Parathyroid adenoma (tissue), 2 donors: ENCODE measurements at regions not wholly inside any gene's neighbourhood (a gene's known extent, or its start where the extent isn't known, plus 50 kb on each side); places are given as distances from the start of the nearest gene placed in this dataset.

Experiments
- H2AFZ ChIP-seq: fragments of 300-600 bp; sonication (generic); one replicate; pipeline ENCODE4 v1.7.0; 2017; ENCODE audit warnings: antibody characterized with exemption, mild to moderate bottlenecking
- H3K27ac ChIP-seq: fragments of 300-600 bp; sonication (generic); one replicate; pipeline ENCODE4 v1.7.0; 2017
- H3K27me3 ChIP-seq: fragments of 300-600 bp; sonication (generic); one replicate; pipeline ENCODE4 v1.7.0; 2017; ENCODE audit warnings: low read length; ENCODE audit not compliant: control insufficient read depth, insufficient read depth
- H3K36me3 ChIP-seq: fragments of 300-600 bp; sonication (generic); one replicate; pipeline ENCODE4 v1.7.0; 2017; ENCODE audit warnings: low read length; ENCODE audit not compliant: control insufficient read depth, insufficient read depth
- H3K4me1 ChIP-seq: fragments of 300-600 bp; sonication (generic); one replicate; pipeline ENCODE4 v1.7.0; 2017; ENCODE audit warnings: control low read depth
- H3K4me2 ChIP-seq: fragments of 300-600 bp; sonication (generic); one replicate; pipeline ENCODE4 v1.7.0; 2017; ENCODE audit warnings: low read length
- H3K4me3 ChIP-seq: fragments of 300-600 bp; sonication (generic); one replicate; pipeline ENCODE4 v1.7.0; 2017; ENCODE audit warnings: low read depth, low read length
- H3K79me2 ChIP-seq: fragments of 300-600 bp; sonication (generic); one replicate; pipeline ENCODE4 v1.7.0; 2017; ENCODE audit warnings: control low read depth
- H3K9ac ChIP-seq: fragments of 300-600 bp; sonication (generic); one replicate; pipeline ENCODE4 v1.7.0; 2017; ENCODE audit warnings: mild to moderate bottlenecking
- H3K9me3 ChIP-seq: fragments of 300-600 bp; sonication (generic); one replicate; pipeline ENCODE4 v1.7.0; 2017; ENCODE audit warnings: low read length; ENCODE audit not compliant: control insufficient read depth
- CTCF ChIP-seq: fragments of 300-600 bp; sonication (generic); IDR thresholded peaks from one replicate; pipeline ENCODE4 v1.7.0; 2017; ENCODE audit warnings: antibody characterized with exemption, mild to moderate bottlenecking
- donor health status: primary hyperparathyroidism.

DNA sequence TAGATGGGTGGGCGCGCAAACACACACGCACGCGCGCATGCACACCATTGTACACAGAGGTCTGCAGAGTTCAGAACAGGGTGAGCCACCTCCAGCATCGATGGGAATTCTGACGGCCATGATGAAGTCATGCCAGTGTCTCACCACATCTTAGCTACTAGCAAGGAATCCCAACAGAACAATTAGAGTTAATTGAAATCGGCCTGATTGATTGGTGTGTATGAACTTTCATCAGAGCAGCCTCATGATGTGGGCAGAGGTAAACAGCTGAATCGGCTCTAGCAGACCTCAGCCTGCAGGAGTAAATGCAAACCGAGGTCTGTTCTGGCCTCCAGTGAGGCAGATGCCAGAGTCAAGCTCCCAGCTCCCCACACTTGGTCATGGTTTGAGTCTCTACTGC, 200.6 kb downstream of the CBLN1 start:
- Histone ChIP-seq H3K79me2 (no peaks in the 10 kb centered on the region), H3K9me3 (no peaks in the 10 kb centered on the region), H3K9ac (no peak overlapping the region), H2AFZ (no peak overlapping the region), H3K27ac (no peak overlapping the region), H3K27me3 (no peaks in the 10 kb centered on the region), H3K4me1 (no peaks in the 10 kb centered on the region), H3K4me2 (no peak overlapping the region), H3K36me3 (no peaks in the 10 kb centered on the region), H3K4me3 (no peak overlapping the region)
- TF ChIP-seq CTCF: no peak

GRCh38 chr16:49078571-49078970, 203.1 kb downstream of the CBLN1 start:
- no peaks in the 10 kb centered on the region for H3K27me3 ChIP-seq
- no peaks in the 10 kb centered on the region for H3K9me3 ChIP-seq
- no peak overlapping the region for H2AFZ ChIP-seq
- no peak overlapping the region for H3K4me2 ChIP-seq
- H3K79me2 ChIP-seq: no peaks in the 10 kb centered on the region
- no peak overlapping the region for H3K9ac ChIP-seq
- H3K36me3 ChIP-seq: no peaks in the 10 kb centered on the region
- TF ChIP-seq CTCF: no peak
- H3K27ac ChIP-seq: no peak overlapping the region
- H3K4me3 ChIP-seq: no peak overlapping the region
- H3K4me1 ChIP-seq: no peaks in the 10 kb centered on the region

DNA sequence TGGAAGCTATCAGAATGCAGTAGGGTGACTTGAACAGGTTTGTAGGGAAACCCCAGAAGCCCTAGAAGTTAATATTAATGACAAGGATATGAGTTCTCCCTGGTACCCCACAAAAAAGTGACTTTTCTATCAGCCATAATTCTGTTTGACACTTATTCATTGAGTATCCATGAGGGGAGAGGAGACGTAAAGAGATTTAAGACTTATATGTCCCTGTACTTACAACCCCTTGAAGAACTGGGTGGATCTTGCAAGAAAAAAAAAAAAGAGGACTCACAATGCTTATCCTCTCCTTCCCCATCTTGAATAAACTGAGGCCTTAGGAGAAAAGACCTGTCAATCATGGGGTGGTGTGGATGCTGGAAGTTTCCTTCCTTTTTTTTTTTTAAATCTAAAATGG, 203.5 kb downstream of the CBLN1 start:
- no peaks in the 10 kb centered on the region for H3K79me2 ChIP-seq
- H3K9ac ChIP-seq: no peak overlapping the region
- no peaks in the 10 kb centered on the region for H3K27me3 ChIP-seq
- TF ChIP-seq CTCF: no peak
- H3K4me1 ChIP-seq: no peaks in the 10 kb centered on the region
- H3K4me3 ChIP-seq: no peak overlapping the region
- no peak overlapping the region for H2AFZ ChIP-seq
- no peak overlapping the region for H3K4me2 ChIP-seq
- H3K36me3 ChIP-seq: no peaks in the 10 kb centered on the region
- no peak overlapping the region for H3K27ac ChIP-seq
- no peaks in the 10 kb centered on the region for H3K9me3 ChIP-seq

DNA sequence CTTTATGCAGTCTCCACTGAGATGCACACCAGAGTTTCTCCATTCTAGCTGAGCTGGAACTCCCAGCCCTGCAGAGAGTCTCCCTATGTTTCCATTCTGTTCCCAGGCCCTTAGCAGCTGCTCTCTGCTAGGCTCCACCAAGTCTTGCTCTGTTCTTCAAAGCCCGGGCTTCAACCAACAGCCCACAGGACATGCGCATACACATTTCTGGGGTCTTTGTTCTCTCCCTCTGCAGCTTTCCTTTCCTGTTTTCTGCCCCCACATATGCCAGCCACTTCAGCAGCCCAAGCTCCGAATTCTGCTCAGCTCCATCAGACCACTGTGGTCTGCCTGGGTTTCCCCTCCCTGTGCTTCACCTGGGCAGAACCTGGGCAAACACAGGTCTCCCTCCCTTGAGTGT, 205.9 kb downstream of the CBLN1 start:
- Histone ChIP-seq H3K36me3 (no peaks in the 10 kb centered on the region), H3K27ac (no peak overlapping the region), H3K9me3 (no peaks in the 10 kb centered on the region), H2AFZ (no peak overlapping the region), H3K79me2 (no peaks in the 10 kb centered on the region), H3K9ac (no peak overlapping the region), H3K4me3 (no peak overlapping the region), H3K4me1 (no peaks in the 10 kb centered on the region), H3K4me2 (no peak overlapping the region), H3K27me3 (no peaks in the 10 kb centered on the region)
- no peak for TF ChIP-seq CTCF

DNA sequence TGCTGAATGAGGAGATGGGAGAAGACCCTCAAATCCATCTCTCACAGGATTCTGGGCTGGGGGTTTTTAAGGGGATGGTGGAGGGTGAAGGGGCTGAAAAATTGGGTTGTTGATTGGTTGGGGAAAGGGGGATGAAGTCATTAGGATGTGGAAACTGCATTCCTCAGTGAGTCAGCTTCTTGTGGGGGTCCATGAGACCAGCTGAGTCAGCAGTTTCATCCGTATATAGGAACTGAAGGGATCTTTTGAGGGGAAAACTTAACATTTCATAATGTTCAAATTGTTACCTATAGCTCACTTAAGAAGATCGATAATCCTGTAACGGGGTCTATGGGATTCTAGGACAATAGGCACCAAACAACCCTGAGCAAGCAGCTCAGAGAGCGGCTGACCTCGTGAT, 213.4 kb downstream of the CBLN1 start:
- Histone ChIP-seq H3K79me2 (no peaks in the 10 kb centered on the region), H3K9ac (no peak overlapping the region), H3K36me3 (no peaks in the 10 kb centered on the region), H3K27ac (no peak overlapping the region), H3K27me3 (no peaks in the 10 kb centered on the region), H3K9me3 (no peaks in the 10 kb centered on the region), H3K4me2 (no peak overlapping the region), H3K4me3 (no peak overlapping the region), H3K4me1 (no peaks in the 10 kb centered on the region), H2AFZ (no peak overlapping the region)
- TF ChIP-seq CTCF: no peak
